ENCODE measurements at regions not wholly inside any gene's neighbourhood (a gene's known extent, or its start where the extent isn't known, plus 50 kb on each side); places are given as distances from the start of the nearest gene placed in this dataset.

DNA sequence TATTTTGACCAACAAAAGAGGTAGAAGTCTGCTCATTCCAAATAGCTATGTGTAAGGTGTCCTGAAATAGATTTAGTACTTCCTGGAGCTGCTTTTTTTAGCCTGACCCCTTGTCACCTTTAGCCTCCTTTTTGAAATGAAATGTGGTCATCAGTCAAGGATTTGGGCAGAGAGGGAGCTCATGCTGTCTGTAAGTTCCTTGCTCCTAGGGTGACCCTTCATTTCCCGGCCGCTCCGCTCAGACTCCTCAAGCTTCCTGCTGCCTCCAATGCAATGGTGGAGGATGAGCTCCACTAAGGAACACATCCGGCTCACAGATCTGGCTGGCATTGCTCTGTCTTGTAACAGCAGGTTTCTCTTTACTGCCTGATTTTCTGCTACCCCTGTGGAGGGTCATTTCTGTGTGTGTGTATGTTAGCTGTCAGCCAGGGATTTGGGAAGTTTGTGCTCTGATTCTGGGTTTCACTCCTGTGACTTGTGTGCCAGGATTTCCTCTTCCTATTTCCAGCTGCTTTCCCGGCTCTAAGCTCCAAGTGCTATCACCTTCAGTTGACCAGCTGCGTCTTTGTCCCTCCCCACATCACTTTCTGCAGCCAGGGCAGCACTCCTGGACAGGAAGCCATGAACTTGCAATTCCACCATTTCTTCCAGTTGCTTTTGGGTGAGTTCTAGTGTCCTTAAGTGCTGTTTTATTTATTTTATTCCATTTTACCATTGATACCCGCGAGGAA lies 265.9 kb downstream of the ICE1 start:
- Histone ChIP-seq H3K27ac (no peak overlapping the region), H3K4me3 (ENCODE audit: low read depth, low read length) (no peak overlapping the region), H3K36me3 (replicated peaks) (no peaks in the 10 kb centered on the region), H3K27me3 (replicated peaks) (no peaks in the 10 kb centered on the region)
- in situ Hi-C loops (cut with HindIII; ENCODE audit: low pct_ligation_motif_present, low sequenced_read_pairs) = no loop called here
- DNase-seq = no peak
- TF ChIP-seq, protein P1, sequence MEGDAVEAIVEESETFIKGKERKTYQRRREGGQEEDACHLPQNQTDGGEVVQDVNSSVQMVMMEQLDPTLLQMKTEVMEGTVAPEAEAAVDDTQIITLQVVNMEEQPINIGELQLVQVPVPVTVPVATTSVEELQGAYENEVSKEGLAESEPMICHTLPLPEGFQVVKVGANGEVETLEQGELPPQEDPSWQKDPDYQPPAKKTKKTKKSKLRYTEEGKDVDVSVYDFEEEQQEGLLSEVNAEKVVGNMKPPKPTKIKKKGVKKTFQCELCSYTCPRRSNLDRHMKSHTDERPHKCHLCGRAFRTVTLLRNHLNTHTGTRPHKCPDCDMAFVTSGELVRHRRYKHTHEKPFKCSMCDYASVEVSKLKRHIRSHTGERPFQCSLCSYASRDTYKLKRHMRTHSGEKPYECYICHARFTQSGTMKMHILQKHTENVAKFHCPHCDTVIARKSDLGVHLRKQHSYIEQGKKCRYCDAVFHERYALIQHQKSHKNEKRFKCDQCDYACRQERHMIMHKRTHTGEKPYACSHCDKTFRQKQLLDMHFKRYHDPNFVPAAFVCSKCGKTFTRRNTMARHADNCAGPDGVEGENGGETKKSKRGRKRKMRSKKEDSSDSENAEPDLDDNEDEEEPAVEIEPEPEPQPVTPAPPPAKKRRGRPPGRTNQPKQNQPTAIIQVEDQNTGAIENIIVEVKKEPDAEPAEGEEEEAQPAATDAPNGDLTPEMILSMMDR (IDR thresholded peaks at IDR 0.05; ENCODE audit: low read depth, low read length, missing control alignments) = no peak

DNA sequence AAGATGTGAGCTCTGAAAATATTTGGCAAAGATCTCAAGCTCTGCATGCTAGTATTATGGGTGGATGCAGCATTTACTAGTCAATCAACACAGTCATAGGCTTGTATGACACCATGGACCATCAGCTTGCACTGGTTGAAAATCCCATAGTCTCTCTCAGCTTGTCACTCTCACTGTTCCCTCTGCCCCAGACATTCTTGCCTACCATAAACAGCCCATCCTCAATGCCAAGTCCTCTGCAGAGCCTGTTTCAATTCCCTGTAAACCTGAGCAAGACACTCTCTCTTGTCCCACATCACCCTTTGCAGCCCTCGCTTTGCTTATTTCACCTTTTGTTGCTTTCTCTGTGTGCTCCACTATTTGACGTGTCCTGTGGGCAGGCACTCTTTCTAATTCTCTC lies 264.6 kb downstream of the ICE1 start:
- in situ Hi-C loops (cut with HindIII; ENCODE audit: low pct_ligation_motif_present, low sequenced_read_pairs) = no loop called here
- Histone ChIP-seq H3K36me3 (replicated peaks) (no peaks in the 10 kb centered on the region), H3K27me3 (replicated peaks) (no peaks in the 10 kb centered on the region), H3K27ac (no peak overlapping the region), H3K4me3 (ENCODE audit: low read depth, low read length) (no peak overlapping the region)
- TF ChIP-seq, protein P1 (IDR thresholded peaks at IDR 0.05; ENCODE audit: low read depth, low read length, missing control alignments) = no peak
- DNase-seq = no peak

DNA sequence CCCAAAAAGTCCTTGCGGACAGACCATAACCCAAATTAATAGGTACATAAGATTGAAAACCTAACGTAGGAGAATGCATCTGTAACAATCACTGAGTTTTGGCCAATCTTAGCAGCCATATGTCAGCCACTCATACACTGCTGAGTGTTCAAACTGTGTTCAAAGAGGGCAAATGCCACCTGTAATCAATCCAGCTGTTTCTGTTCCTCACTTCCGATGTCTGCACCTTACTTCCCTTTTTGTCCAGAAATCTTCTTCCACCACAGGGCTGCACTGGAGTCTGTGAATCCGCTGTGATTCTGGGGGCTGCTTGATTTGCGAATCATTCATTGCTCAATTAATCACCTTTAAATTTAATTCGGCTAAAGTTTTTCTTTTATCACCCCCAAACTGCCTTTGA lies 263.9 kb downstream of the ICE1 start:
- no peak for DNase-seq
- in situ Hi-C loops (cut with HindIII; ENCODE audit: low pct_ligation_motif_present, low sequenced_read_pairs) = no loop called here
- no peaks in the 10 kb centered on the region for H3K36me3 ChIP-seq (replicated peaks)
- H3K27me3 ChIP-seq (replicated peaks) = no peaks in the 10 kb centered on the region
- H3K27ac ChIP-seq = no peak overlapping the region
- TF ChIP-seq, protein P1 (IDR thresholded peaks at IDR 0.05; ENCODE audit: low read depth, low read length, missing control alignments) = no peak
- H3K4me3 ChIP-seq (ENCODE audit: low read depth, low read length) = no peak overlapping the region

DNA sequence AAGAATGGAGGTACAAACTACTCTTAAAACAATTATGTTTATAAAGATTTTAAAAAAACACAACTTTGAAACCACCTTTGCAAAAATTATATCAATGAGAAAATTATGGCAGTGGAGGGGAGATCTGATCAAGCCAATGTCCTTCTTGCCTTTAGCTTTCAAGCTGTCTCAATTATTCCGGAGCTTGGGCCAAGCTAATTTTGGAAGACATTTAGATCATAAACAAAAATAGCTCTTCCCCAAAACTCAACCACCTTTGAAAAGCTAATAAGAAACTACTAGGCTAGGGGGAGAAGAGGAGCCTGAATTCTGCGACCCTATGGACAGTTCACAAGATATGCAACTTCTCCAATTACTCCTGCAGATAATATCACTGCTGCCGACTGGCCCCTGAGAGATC lies 263.3 kb downstream of the ICE1 start:
- H3K4me3 ChIP-seq (ENCODE audit: low read depth, low read length) = no peak overlapping the region
- H3K36me3 ChIP-seq (replicated peaks) = no peaks in the 10 kb centered on the region
- no peak overlapping the region for H3K27ac ChIP-seq
- DNase-seq = no peak
- H3K27me3 ChIP-seq (replicated peaks) = no peaks in the 10 kb centered on the region
- TF ChIP-seq, protein P1 (IDR thresholded peaks at IDR 0.05; ENCODE audit: low read depth, low read length, missing control alignments) = no peak
- in situ Hi-C loops (cut with HindIII; ENCODE audit: low pct_ligation_motif_present, low sequenced_read_pairs) = no loop called here

DNA sequence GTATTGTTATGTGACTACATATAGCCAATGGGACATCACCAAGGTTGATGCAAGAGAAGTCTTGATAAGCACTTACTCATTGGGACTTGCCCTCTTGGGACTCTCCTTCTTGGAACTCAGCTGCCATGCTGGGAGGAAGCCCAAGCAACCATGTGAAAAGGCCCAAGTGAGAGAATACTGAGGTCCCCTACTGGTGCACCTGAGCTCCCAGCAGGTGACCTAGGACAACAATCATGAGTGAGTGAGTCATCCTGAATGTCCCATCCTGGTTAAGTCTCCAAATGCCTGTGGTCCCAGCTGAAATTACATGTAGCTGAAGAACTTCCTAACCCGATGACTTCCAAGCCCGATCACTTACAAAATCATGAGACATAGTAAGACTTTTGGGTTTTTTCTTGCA lies 260.7 kb downstream of the ICE1 start:
- Histone ChIP-seq H3K4me3 (ENCODE audit: low read depth, low read length) (no peak overlapping the region), H3K27ac (no peak overlapping the region), H3K27me3 (replicated peaks) (no peaks in the 10 kb centered on the region), H3K36me3 (replicated peaks) (no peaks in the 10 kb centered on the region)
- in situ Hi-C loops (cut with HindIII; ENCODE audit: low pct_ligation_motif_present, low sequenced_read_pairs) = no loop called here
- no peak for DNase-seq
- TF ChIP-seq, protein P1 (IDR thresholded peaks at IDR 0.05; ENCODE audit: low read depth, low read length, missing control alignments) = no peak

DNA sequence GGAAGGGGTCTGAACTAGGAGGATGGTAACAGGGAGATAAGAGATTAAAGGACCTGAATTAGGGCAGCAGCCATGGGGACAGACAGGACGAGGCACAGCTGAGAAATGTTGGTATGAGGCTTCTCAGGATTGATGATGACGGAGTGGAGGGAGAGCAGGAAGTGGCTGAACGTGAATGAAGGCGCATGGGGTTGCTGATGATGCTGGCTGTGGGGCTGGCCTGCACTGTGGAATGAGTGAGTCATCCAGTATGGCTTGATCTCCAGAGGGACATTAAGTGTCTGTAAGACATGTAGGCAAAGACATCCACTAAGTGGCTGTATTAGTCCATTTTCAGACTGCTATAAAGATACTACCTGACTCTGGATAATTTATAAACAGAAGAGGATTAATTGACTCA lies 256.4 kb downstream of the ICE1 start:
- in situ Hi-C loops (cut with HindIII; ENCODE audit: low pct_ligation_motif_present, low sequenced_read_pairs) = no loop called here
- no peak for DNase-seq
- no peak overlapping the region for H3K4me3 ChIP-seq (ENCODE audit: low read depth, low read length)

More for the DNA sequence above, 256.4 kb downstream of the ICE1 start:
- no peak overlapping the region for H3K27ac ChIP-seq
- no peaks in the 10 kb centered on the region for H3K27me3 ChIP-seq (replicated peaks)
- H3K36me3 ChIP-seq (replicated peaks) = no peaks in the 10 kb centered on the region
- TF ChIP-seq, protein P1 (IDR thresholded peaks at IDR 0.05; ENCODE audit: low read depth, low read length, missing control alignments) = no peak
